ENCODE measurements at regions not wholly inside any gene's neighbourhood (a gene's known extent, or its start where the extent isn't known, plus 50 kb on each side); places are given as distances from the start of the nearest gene placed in this dataset.

GRCh38 chr2:19474128-19474527, 115.7 kb upstream of the OSR1 start:
- DNase-seq: no peak

GRCh38 chr2:19473350-19473749, 114.9 kb upstream of the OSR1 start:
- no peak for DNase-seq

GRCh38 chr2:19472391-19472978, 114.1 kb upstream of the OSR1 start:
- no peak for DNase-seq

GRCh38 chr2:19471491-19471890, 113.1 kb upstream of the OSR1 start:
- DNase-seq: no peak

- no peak for DNase-seq
Measured at GRCh38 chr2:19465978-19466377, 107.6 kb upstream of the OSR1 start.

GRCh38 chr2:19462256-19462645, 103.8 kb upstream of the OSR1 start:
- DNase-seq: no peak

GRCh38 chr2:19461504-19462255, 103.3 kb upstream of the OSR1 start:
- no peak for DNase-seq

GRCh38 chr2:19460761-19461160, 102.3 kb upstream of the OSR1 start:
- no peak for DNase-seq

- no peak for DNase-seq
Measured at GRCh38 chr2:19458427-19459003, 100.1 kb upstream of the OSR1 start.

- no peak for DNase-seq
Measured at GRCh38 chr2:19457809-19458208, 99.4 kb upstream of the OSR1 start.

- no peak for DNase-seq
Measured at GRCh38 chr2:19456705-19457309, 98.4 kb upstream of the OSR1 start.

- no peak for DNase-seq
Measured at GRCh38 chr2:19454125-19454524, 95.7 kb upstream of the OSR1 start.

- DNase-seq: peak; percentile 10
Measured at GRCh38 chr2:19442731-19443130, 84.3 kb upstream of the OSR1 start.

- no peak for DNase-seq
Measured at GRCh38 chr2:19439081-19439480, 80.7 kb upstream of the OSR1 start.

GRCh38 chr2:19435815-19436214, 77.4 kb upstream of the OSR1 start:
- DNase-seq: no peak

GRCh38 chr2:19434413-19434812, 76.0 kb upstream of the OSR1 start:
- DNase-seq: no peak

GRCh38 chr2:19426941-19427340, 68.5 kb upstream of the OSR1 start:
- DNase-seq: no peak

GRCh38 chr2:19426144-19426543, 67.7 kb upstream of the OSR1 start:
- DNase-seq: no peak

- DNase-seq: no peak
Measured at GRCh38 chr2:19425419-19425818, 67.0 kb upstream of the OSR1 start.

GRCh38 chr2:19419211-19419880, 60.9 kb upstream of the OSR1 start:
- no peak for DNase-seq

- no peak for DNase-seq
Measured at GRCh38 chr2:19416784-19417684, 58.6 kb upstream of the OSR1 start.

GRCh38 chr2:19416083-19416482, 57.7 kb upstream of the OSR1 start:
- no peak for DNase-seq
